ENCODE measurements at regions not wholly inside any gene's neighbourhood (a gene's known extent, or its start where the extent isn't known, plus 50 kb on each side); places are given as distances from the start of the nearest gene placed in this dataset.

GRCh38 chr5:100691548-100691947 lies 156.4 kb downstream of the FAM174A start (continued):
- TF ChIP-seq CHD7 (IDR thresholded peaks at IDR 0.05; ENCODE audit: insufficient replicate concordance, low read length) (no peak), TBP (IDR thresholded peaks at IDR 0.05; ENCODE audit: low read depth, low read length) (no peak), HDAC6 (IDR thresholded peaks at IDR 0.05; ENCODE audit: low read depth, low read length) (no peak), RBBP5 (IDR thresholded peaks at IDR 0.05; ENCODE audit: borderline replicate concordance, low read depth, low read length) (no peak), ZNF274 (IDR thresholded peaks at IDR 0.05; ENCODE audit: borderline replicate concordance, extremely low read depth, low read length) (no peak), ATF2 (IDR thresholded peaks at IDR 0.05; ENCODE audit: low read length) (no peak), CREB1 (IDR thresholded peaks at IDR 0.05) (no peak), SIN3A (conservative IDR thresholded peaks at IDR 0.05 in 1 of 2, IDR thresholded peaks at IDR 0.05 in 1 of 2; ENCODE audit: low read depth in 1 of 2, low read length in 2 of 2) (no peak), SP1 (IDR thresholded peaks at IDR 0.05; ENCODE audit: low read depth, low read length) (no peak), CEBPB (IDR thresholded peaks at IDR 0.05; ENCODE audit: low read depth, low read length) (no peak), ASH2L (IDR thresholded peaks at IDR 0.05; ENCODE audit: low read length) (no peak)

All from H1 (cell line).